ENCODE measurements at regions not wholly inside any gene's neighbourhood (a gene's known extent, or its start where the extent isn't known, plus 50 kb on each side); places are given as distances from the start of the nearest gene placed in this dataset.

DNA sequence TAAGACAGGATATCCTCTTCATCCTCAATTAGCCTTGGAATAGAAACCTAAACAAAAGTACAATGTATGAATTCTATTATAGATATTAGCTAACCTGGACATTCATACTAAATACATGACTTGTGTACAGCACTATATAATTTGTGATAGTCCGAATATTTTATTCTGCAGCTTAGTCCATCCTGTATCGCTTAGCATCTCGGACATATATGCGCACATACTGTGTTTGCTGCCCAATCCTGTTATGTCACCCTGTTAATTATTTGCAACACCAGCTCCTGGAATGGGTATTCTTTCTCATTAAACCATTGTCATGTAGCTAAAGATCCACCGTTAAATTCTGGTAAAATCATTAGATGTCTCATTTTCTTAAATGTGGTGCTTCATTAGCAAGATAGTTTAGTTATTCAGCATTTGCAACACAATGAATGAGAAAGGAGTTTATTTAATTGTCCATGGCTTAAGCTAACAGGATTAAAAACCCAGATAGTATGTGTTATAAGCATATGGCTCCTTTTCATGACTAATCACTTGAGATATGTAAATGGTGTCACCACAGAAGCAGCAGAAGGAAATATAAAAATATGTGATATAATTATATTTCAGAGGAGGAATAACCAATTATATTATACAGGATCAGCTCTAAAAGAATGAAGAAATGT, 156.0 kb upstream of the ARHGAP5 start:
- ChIA-PET POLR2A (ENCODE audit: partially characterized antibody) (no interaction called here), CTCF (ENCODE audit: partially characterized antibody) (interaction anchor here (1.0 to 6.6 kb wide), 2 partner anchors 8 to 20 kb away, joined by 3 to 32 read pairs; no protein-coding TSS in a partner anchor)
- H3K4me3 ChIP-seq (ENCODE audit: extremely low read depth in 1 of 4, insufficient read depth in 2 of 4, low read depth in 3 of 4, low read length in 4 of 4) = no peak overlapping the region
- no peak overlapping the region for H2BK20ac ChIP-seq (ENCODE audit: low read length)
- no peaks in the 10 kb centered on the region; the same call in 1 of the 2 replicates for H3K79me1 ChIP-seq (ENCODE audit: low read depth, low read length)
- FAIRE-seq = no peak
- H3K27ac ChIP-seq (ENCODE audit: low read depth, low read length) = no peak overlapping the region
- H3K4me2 ChIP-seq (ENCODE audit: insufficient read depth in 1 of 2, low read depth in 2 of 2, low read length in 2 of 2) = no peak overlapping the region
- no peaks in the 10 kb centered on the region for H3K9me3 ChIP-seq (ENCODE audit: insufficient read depth in 2 of 2, low read depth in 1 of 2, low read length in 1 of 2)
- H4K8ac ChIP-seq (ENCODE audit: extremely low read depth, insufficient read depth, low read length) = no peak overlapping the region
- no peaks in the 10 kb centered on the region for H4K20me1 ChIP-seq (replicated peaks in 1 of 2; ENCODE audit: control insufficient read depth in 1 of 2, insufficient read depth in 2 of 2, low read length in 2 of 2)
- WGBS, 2 experiments (ENCODE audit: extremely low coverage in 1 of 2, insufficient coverage in 1 of 2, insufficient read length in 1 of 2, insufficient replicate concordance in 2 of 2, low coverage in 1 of 2, low lambda C conversion rate in 2 of 2, missing lambda C conversion rate in 1 of 2) = 94% methylated on average over 5 of the region's 5 CpGs; no CpG with 5 or more reads in 1 of the 2 experiments
- H2AFZ ChIP-seq (ENCODE audit: low read length) = no peak overlapping the region
- H3K36me3 ChIP-seq (ENCODE audit: control insufficient read depth in 2 of 4, insufficient read depth in 4 of 4, low read length in 3 of 4) = no peaks in the 10 kb centered on the region
- no peak overlapping the region for H3K9ac ChIP-seq (replicated peaks in 1 of 4; ENCODE audit: extremely low read depth in 1 of 4, low read depth in 3 of 4, low read length in 3 of 4)
- H3K23me2 ChIP-seq (ENCODE audit: low read depth, low read length) = no peaks in the 10 kb centered on the region
- no peak overlapping the region for H2AK5ac ChIP-seq (ENCODE audit: low read depth, low read length)
- no peak overlapping the region for H2BK15ac ChIP-seq (ENCODE audit: low read length)
- no peaks in the 10 kb centered on the region for H3K27me3 ChIP-seq (replicated peaks in 1 of 4; ENCODE audit: control insufficient read depth in 3 of 4, extremely low read depth in 1 of 4, insufficient read depth in 3 of 4, low read length in 3 of 4)
- H4K5ac ChIP-seq (ENCODE audit: insufficient read length, low read depth, low read length) = no peak overlapping the region
- no peak for DNase-seq (ENCODE audit: low read depth in 1 of 2, low spot score in 2 of 2)
- H3K4ac ChIP-seq (replicated peaks; ENCODE audit: insufficient read length, low read depth, low read length) = no peak overlapping the region
- no peak overlapping the region for H3K56ac ChIP-seq (replicated peaks; ENCODE audit: insufficient read length, low read depth, low read length)
- H3K23ac ChIP-seq (ENCODE audit: insufficient read length) = no peak overlapping the region
- H3K79me2 ChIP-seq (ENCODE audit: control insufficient read depth in 1 of 2, insufficient read depth in 2 of 2, low read length in 2 of 2) = no peaks in the 10 kb centered on the region
- no peak overlapping the region for H2BK5ac ChIP-seq (ENCODE audit: low read depth, low read length)
- H4K91ac ChIP-seq (replicated peaks; ENCODE audit: insufficient read length, low read length) = no peak overlapping the region
- H3K18ac ChIP-seq (ENCODE audit: extremely low read depth, low read length) = no peak overlapping the region
- no peak overlapping the region for H3K14ac ChIP-seq (ENCODE audit: insufficient read length)
- H2BK120ac ChIP-seq (replicated peaks; ENCODE audit: low read depth, low read length) = no peak overlapping the region
- H2BK12ac ChIP-seq (ENCODE audit: low read depth, low read length) = no peak overlapping the region
- H3K4me1 ChIP-seq (replicated peaks in 1 of 4; ENCODE audit: control insufficient read depth in 3 of 4, insufficient read depth in 4 of 4, low read length in 3 of 4) = no peaks in the 10 kb centered on the region
- TF ChIP-seq, protein P1, sequence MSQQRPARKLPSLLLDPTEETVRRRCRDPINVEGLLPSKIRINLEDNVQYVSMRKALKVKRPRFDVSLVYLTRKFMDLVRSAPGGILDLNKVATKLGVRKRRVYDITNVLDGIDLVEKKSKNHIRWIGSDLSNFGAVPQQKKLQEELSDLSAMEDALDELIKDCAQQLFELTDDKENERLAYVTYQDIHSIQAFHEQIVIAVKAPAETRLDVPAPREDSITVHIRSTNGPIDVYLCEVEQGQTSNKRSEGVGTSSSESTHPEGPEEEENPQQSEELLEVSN (IDR thresholded peaks at IDR 0.05) = no peak
- no peak for TF ChIP-seq BCL11A (IDR thresholded peaks at IDR 0.05; ENCODE audit: low read depth in 2 of 2, low read length in 2 of 2)
- TF ChIP-seq PHF8 (conservative IDR thresholded peaks at IDR 0.05; ENCODE audit: low read depth, low read length) = no peak
- TF ChIP-seq HDAC6 (IDR thresholded peaks at IDR 0.05; ENCODE audit: low read depth, low read length) = no peak
- no peak for TF ChIP-seq TAF7 (optimal IDR thresholded peaks at IDR 0.05; ENCODE audit: borderline replicate concordance, low read depth, low read length)
- TF ChIP-seq, protein P2, sequence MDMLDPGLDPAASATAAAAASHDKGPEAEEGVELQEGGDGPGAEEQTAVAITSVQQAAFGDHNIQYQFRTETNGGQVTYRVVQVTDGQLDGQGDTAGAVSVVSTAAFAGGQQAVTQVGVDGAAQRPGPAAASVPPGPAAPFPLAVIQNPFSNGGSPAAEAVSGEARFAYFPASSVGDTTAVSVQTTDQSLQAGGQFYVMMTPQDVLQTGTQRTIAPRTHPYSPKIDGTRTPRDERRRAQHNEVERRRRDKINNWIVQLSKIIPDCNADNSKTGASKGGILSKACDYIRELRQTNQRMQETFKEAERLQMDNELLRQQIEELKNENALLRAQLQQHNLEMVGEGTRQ (IDR thresholded peaks at IDR 0.05; ENCODE audit: low read length) = no peak
- TF ChIP-seq SAP30 (IDR thresholded peaks at IDR 0.05; ENCODE audit: insufficient read depth, insufficient replicate concordance, low read length) = no peak
- TF ChIP-seq EP300 (IDR thresholded peaks at IDR 0.05; ENCODE audit: borderline replicate concordance in 1 of 2, low read depth in 2 of 2, low read length in 2 of 2) = no peak
- no peak for TF ChIP-seq KDM5A (IDR thresholded peaks at IDR 0.05; ENCODE audit: low read length)
- no peak for TF ChIP-seq KDM4A (IDR thresholded peaks at IDR 0.05; ENCODE audit: low read depth, low read length, severe bottlenecking)
- no peak for TF ChIP-seq CREB1 (IDR thresholded peaks at IDR 0.05)
- TF ChIP-seq POLR2AphosphoS5 (IDR thresholded peaks at IDR 0.05; ENCODE audit: low read depth, low read length) = no peak

Data from H1 (cell line).